Neural cell (in vitro differentiated cells): ENCODE measurements at regions not wholly inside any gene's neighbourhood (a gene's known extent, or its start where the extent isn't known, plus 50 kb on each side); places are given as distances from the start of the nearest gene placed in this dataset.

Experiments used
- H2AFZ ChIP-seq: fragments of 200-600, 300-800 bp; sonication (generic), shearing (Covaris generic); 2 replicates; pipeline ENCODE4 v1.6.0; 2014; ENCODE audit warnings: low read depth, mild to moderate bottlenecking, antibody characterized with exemption, low read length, moderate library complexity
- H3F3A ChIP-seq: fragments of 200-600 bp; shearing (Covaris generic); 2 replicates; pipeline ENCODE4 v1.6.1; 2016; ENCODE audit warnings: mild to moderate bottlenecking, moderate library complexity, mixed read lengths, antibody characterized with exemption, low read length; ENCODE audit not compliant: insufficient read depth, poor library complexity, severe bottlenecking
- H3K27ac ChIP-seq: fragments of 200-600, 300-800 bp; sonication (generic), shearing (Covaris generic); 2 replicates; pipeline ENCODE4 v1.5.1; 2014; ENCODE audit warnings: mild to moderate bottlenecking, low read length, moderate library complexity
- H3K27me3 ChIP-seq: fragments of 300-800, 200-600 bp; sonication (generic), shearing (Covaris generic); 2 replicates; pipeline ENCODE4 v1.6.0; 2014; ENCODE audit warnings: mild to moderate bottlenecking, low read depth, low read length, moderate library complexity; ENCODE audit not compliant: insufficient read depth
- H3K36me3 ChIP-seq: fragments of 300-800, 200-600 bp; sonication (generic), shearing (Covaris generic); 2 replicates; pipeline ENCODE4 v1.5.1; 2014; ENCODE audit warnings: mild to moderate bottlenecking, antibody characterized with exemption, low read length, moderate library complexity; ENCODE audit not compliant: insufficient read depth
- H3K4me2 ChIP-seq: fragments of 300-800, 200-600 bp; sonication (generic), shearing (Covaris generic); 2 replicates; pipeline ENCODE4 v1.6.0; 2014; ENCODE audit warnings: mild to moderate bottlenecking, low read length
- H3K4me3 ChIP-seq: fragments of 300-800, 200-600 bp; sonication (generic), shearing (Covaris generic); 2 replicates; pipeline ENCODE4 v1.5.1; 2014; ENCODE audit warnings: mild to moderate bottlenecking, low read length, moderate library complexity
- H3K79me2 ChIP-seq: fragments of 200-600 bp; shearing (Covaris generic); replicated peaks from 2 replicates; pipeline ENCODE4 v1.6.0; 2014; ENCODE audit warnings: mild to moderate bottlenecking, low read length, moderate library complexity; ENCODE audit not compliant: insufficient read depth
- H3K9ac ChIP-seq: fragments of 300-800, 200-600 bp; sonication (generic), shearing (Covaris generic); 2 replicates; pipeline ENCODE4 v1.6.1; 2016; ENCODE audit warnings: mild to moderate bottlenecking, low read length, mixed read lengths
- H3K9me2 ChIP-seq: fragments of 200-600 bp; shearing (Covaris generic); 2 replicates; pipeline ENCODE4 v1.6.1; 2016; ENCODE audit warnings: mild to moderate bottlenecking, low read length, mixed read lengths; ENCODE audit not compliant: insufficient read depth
- H3K9me3 ChIP-seq: fragments of 200-600, 300-800 bp; sonication (generic), shearing (Covaris generic); 2 replicates; pipeline ENCODE4 v1.6.1; 2016; ENCODE audit warnings: mild to moderate bottlenecking, mixed run types, low read length, moderate library complexity, mixed read lengths
- H4K20me1 ChIP-seq: fragments of 200-600 bp; shearing (Covaris generic); 2 replicates; pipeline ENCODE4 v1.6.1; 2016; ENCODE audit warnings: mild to moderate bottlenecking, mixed run types; ENCODE audit not compliant: insufficient read depth
- EP300 ChIP-seq: fragments of 450-650 bp; conservative IDR thresholded peaks from 2 replicates; pipeline ENCODE4 v1.6.1; 2014; ENCODE audit warnings: antibody characterized with exemption, mild to moderate bottlenecking, moderate library complexity; ENCODE audit not compliant: poor library complexity, severe bottlenecking
- EZH2 ChIP-seq: fragments of 200-600, 300-800 bp; shearing (Covaris generic), sonication (generic); IDR thresholded peaks from 2 replicates; pipeline ENCODE4 v1.6.1; 2014; ENCODE audit warnings: antibody characterized with exemption, low read length, borderline replicate concordance, mild to moderate bottlenecking; ENCODE audit not compliant: insufficient read depth, poor library complexity, severe bottlenecking
- MXI1 ChIP-seq: fragments of 450-650 bp; conservative IDR thresholded peaks from 2 replicates; pipeline ENCODE4 v1.6.1; 2014; ENCODE audit warnings: antibody characterized with exemption, mild to moderate bottlenecking; ENCODE audit not compliant: poor library complexity, severe bottlenecking
- POLR2AphosphoS5 ChIP-seq: IDR thresholded peaks from 2 replicates; pipeline ENCODE4 v1.6.1; 2012
- RAD21 ChIP-seq: fragments of 450-650 bp; conservative IDR thresholded peaks from 2 replicates; pipeline ENCODE4 v1.6.1; 2014; ENCODE audit warnings: antibody characterized with exemption, mild to moderate bottlenecking, moderate library complexity
- SMC3 ChIP-seq: fragments of 450-650 bp; conservative IDR thresholded peaks from 2 replicates; pipeline ENCODE4 v1.6.1; 2014; ENCODE audit warnings: antibody characterized with exemption, mild to moderate bottlenecking, moderate library complexity; ENCODE audit not compliant: poor library complexity
- TAF1 ChIP-seq: IDR thresholded peaks from 2 replicates; pipeline ENCODE4 v1.6.1; 2012; ENCODE audit warnings: low read depth
- TF ChIP-seq, protein P1 (sequence below): fragments of 450-650 bp; IDR thresholded peaks from 2 replicates; pipeline ENCODE4 v1.5.1; 2014; ENCODE audit warnings: antibody characterized with exemption, mild to moderate bottlenecking, moderate library complexity; ENCODE audit not compliant: poor library complexity, severe bottlenecking
- TF ChIP-seq, protein P2 (sequence below): IDR thresholded peaks from 2 replicates; pipeline ENCODE4 v1.6.1; 2012; ENCODE audit warnings: borderline replicate concordance

DNA sequence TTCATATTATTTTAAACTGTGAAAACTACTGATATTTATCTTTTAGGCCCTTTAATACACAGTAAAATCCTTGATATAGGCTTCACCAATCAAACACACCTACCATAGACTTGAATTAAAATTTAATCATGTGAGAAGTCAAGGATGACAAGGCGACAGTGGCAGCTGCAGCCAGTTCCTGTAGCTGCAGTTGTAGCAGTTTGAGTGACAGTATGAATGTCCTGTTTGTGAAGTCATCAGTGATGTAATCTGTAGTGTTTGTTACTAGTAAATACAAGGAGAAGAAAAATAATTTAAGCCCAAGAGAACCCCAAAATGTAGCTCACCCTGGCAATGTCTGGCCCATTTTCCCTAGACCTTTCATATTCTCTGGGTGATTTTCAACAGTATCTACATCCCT lies 897.0 kb downstream of the SLITRK6 start:
- H3K36me3 ChIP-seq = no peaks in the 10 kb centered on the region
- H3K9me3 ChIP-seq = no peaks in the 10 kb centered on the region
- H3K27ac ChIP-seq = no peak overlapping the region
- no peaks in the 10 kb centered on the region for H3K79me2 ChIP-seq
- H4K20me1 ChIP-seq = no peaks in the 10 kb centered on the region
- H3K9ac ChIP-seq = no peak overlapping the region
- no peaks in the 10 kb centered on the region for H3K27me3 ChIP-seq
- H3K4me2 ChIP-seq = no peak overlapping the region
- H3K4me3 ChIP-seq = no peak overlapping the region
- H3F3A ChIP-seq = no peaks in the 10 kb centered on the region
- TF ChIP-seq EP300 (no peak), MXI1 (no peak), POLR2AphosphoS5 (no peak), TAF1 (no peak), EZH2 (no peak), RAD21 (no peak), SMC3 (no peak)
- TF ChIP-seq, protein P1, sequence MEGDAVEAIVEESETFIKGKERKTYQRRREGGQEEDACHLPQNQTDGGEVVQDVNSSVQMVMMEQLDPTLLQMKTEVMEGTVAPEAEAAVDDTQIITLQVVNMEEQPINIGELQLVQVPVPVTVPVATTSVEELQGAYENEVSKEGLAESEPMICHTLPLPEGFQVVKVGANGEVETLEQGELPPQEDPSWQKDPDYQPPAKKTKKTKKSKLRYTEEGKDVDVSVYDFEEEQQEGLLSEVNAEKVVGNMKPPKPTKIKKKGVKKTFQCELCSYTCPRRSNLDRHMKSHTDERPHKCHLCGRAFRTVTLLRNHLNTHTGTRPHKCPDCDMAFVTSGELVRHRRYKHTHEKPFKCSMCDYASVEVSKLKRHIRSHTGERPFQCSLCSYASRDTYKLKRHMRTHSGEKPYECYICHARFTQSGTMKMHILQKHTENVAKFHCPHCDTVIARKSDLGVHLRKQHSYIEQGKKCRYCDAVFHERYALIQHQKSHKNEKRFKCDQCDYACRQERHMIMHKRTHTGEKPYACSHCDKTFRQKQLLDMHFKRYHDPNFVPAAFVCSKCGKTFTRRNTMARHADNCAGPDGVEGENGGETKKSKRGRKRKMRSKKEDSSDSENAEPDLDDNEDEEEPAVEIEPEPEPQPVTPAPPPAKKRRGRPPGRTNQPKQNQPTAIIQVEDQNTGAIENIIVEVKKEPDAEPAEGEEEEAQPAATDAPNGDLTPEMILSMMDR = no peak
- TF ChIP-seq, protein P2, sequence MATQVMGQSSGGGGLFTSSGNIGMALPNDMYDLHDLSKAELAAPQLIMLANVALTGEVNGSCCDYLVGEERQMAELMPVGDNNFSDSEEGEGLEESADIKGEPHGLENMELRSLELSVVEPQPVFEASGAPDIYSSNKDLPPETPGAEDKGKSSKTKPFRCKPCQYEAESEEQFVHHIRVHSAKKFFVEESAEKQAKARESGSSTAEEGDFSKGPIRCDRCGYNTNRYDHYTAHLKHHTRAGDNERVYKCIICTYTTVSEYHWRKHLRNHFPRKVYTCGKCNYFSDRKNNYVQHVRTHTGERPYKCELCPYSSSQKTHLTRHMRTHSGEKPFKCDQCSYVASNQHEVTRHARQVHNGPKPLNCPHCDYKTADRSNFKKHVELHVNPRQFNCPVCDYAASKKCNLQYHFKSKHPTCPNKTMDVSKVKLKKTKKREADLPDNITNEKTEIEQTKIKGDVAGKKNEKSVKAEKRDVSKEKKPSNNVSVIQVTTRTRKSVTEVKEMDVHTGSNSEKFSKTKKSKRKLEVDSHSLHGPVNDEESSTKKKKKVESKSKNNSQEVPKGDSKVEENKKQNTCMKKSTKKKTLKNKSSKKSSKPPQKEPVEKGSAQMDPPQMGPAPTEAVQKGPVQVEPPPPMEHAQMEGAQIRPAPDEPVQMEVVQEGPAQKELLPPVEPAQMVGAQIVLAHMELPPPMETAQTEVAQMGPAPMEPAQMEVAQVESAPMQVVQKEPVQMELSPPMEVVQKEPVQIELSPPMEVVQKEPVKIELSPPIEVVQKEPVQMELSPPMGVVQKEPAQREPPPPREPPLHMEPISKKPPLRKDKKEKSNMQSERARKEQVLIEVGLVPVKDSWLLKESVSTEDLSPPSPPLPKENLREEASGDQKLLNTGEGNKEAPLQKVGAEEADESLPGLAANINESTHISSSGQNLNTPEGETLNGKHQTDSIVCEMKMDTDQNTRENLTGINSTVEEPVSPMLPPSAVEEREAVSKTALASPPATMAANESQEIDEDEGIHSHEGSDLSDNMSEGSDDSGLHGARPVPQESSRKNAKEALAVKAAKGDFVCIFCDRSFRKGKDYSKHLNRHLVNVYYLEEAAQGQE = no peak
- no peaks in the 10 kb centered on the region for H3K9me2 ChIP-seq
- H2AFZ ChIP-seq = no peak overlapping the region

DNA sequence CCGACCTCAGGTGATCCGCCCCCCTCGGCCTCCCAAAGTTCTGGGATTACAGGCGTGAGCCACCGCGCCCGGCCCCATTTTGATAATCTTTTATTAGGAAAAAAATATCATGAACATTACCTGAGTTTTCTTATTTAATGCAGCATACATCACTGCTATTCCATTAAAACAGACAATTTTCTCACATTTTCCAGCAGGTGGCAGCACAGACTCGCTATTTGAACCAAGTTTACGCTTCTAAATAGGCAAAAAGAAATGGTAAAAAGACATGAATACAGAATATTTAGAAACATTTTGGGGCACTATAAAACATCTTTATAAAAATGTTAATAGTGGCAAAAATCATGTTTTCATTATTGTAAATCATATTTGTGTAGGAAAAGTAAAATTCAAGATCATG lies 903.1 kb downstream of the SLITRK6 start:
- H3K4me3 ChIP-seq = no peak overlapping the region
- no peaks in the 10 kb centered on the region for H3K9me2 ChIP-seq
- no peaks in the 10 kb centered on the region for H4K20me1 ChIP-seq
- H3K27ac ChIP-seq = no peak overlapping the region
- no peaks in the 10 kb centered on the region for H3K27me3 ChIP-seq
- H3F3A ChIP-seq = no peaks in the 10 kb centered on the region
- no peak overlapping the region for H3K4me2 ChIP-seq
- no peaks in the 10 kb centered on the region for H3K79me2 ChIP-seq
- TF ChIP-seq, protein P1 = peak; percentile 83
- TF ChIP-seq POLR2AphosphoS5 = no peak
- no peak for TF ChIP-seq EZH2
- no peak for TF ChIP-seq MXI1
- TF ChIP-seq EP300 = no peak
- peak; percentile 91 for TF ChIP-seq SMC3
- TF ChIP-seq TAF1 = no peak
- TF ChIP-seq RAD21 = peak; percentile 91
- TF ChIP-seq, protein P2 = no peak
- no peak overlapping the region for H2AFZ ChIP-seq
- H3K36me3 ChIP-seq = no peaks in the 10 kb centered on the region
- no peaks in the 10 kb centered on the region for H3K9me3 ChIP-seq
- H3K9ac ChIP-seq = no peak overlapping the region
